ENCODE measurements at regions not wholly inside any gene's neighbourhood (a gene's known extent, or its start where the extent isn't known, plus 50 kb on each side); places are given as distances from the start of the nearest gene placed in this dataset.
"Not testable (repeated sequence)": the region's sequence is repeated elsewhere in the genome, so short reads cannot be mapped to it uniquely, and the experiment has no call there.

DNA sequence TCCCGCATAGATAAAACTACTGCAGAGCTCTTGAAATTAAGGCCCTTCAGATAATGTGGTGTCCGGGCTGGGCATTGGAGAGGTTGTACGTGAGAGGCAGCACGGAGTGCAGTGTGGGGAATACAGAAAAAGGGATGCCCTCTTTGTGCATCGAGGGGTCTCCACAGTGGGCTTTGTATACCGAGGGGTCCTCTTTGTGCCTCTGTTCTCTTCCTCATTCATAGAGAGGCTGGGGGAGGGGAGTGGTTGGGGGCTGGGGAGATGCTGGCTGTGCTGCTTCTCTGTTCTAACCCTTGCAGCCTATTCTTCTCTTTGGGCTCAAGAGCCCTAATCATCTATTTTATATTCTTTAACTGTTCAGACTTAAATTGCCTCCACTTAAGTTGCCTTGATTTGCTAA lies 74.3 kb upstream of the NDN start:
- no peak for DNase-seq (ENCODE audit: low spot score in 2 of 2)

DNA sequence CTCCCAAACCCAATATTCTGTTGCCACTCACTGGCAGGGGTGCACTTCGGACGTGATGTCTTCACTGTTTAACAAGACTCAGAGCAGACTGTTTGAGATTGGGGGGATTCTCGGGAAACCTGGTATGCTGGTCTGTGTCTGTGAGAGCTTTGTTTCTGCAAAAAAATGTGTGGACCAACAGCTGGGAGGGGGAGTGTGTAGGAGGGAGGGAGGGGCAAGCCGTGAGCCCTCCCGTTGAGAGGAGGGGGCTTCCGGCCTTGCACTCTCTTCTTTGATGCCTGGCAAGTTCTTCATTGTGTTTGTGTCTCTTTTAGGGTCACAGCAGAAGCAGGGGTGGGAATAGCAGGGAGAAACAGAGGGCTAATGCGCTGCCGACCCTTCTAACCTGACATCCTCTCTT lies 74.9 kb upstream of the NDN start:
- Histone ChIP-seq H3K27ac (no peak overlapping the region), H3K4me1 (no peaks in the 10 kb centered on the region), H3K9me3 (peaks cover 3 to 6% of the 10 kb centered on the region in 2 donors), H3K36me3 (no peaks in the 10 kb centered on the region), H3K4me3 (no peak overlapping the region), H3K27me3 (no peaks in the 10 kb centered on the region)
- intact Hi-C loops (cut with DNase I; ENCODE audit: low total_unique reads), result no loop called here
- TF ChIP-seq POLR2AphosphoS5 (IDR thresholded peaks at IDR 0.05) (no peak), POLR2A (IDR thresholded peaks at IDR 0.05) (no peak)
- TF ChIP-seq, protein P1, sequence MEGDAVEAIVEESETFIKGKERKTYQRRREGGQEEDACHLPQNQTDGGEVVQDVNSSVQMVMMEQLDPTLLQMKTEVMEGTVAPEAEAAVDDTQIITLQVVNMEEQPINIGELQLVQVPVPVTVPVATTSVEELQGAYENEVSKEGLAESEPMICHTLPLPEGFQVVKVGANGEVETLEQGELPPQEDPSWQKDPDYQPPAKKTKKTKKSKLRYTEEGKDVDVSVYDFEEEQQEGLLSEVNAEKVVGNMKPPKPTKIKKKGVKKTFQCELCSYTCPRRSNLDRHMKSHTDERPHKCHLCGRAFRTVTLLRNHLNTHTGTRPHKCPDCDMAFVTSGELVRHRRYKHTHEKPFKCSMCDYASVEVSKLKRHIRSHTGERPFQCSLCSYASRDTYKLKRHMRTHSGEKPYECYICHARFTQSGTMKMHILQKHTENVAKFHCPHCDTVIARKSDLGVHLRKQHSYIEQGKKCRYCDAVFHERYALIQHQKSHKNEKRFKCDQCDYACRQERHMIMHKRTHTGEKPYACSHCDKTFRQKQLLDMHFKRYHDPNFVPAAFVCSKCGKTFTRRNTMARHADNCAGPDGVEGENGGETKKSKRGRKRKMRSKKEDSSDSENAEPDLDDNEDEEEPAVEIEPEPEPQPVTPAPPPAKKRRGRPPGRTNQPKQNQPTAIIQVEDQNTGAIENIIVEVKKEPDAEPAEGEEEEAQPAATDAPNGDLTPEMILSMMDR (IDR thresholded peaks at IDR 0.05), result no peak
- no peak for DNase-seq (ENCODE audit: low spot score in 2 of 2)

More for the DNA sequence above, 74.3 kb upstream of the NDN start:
- H3K36me3 ChIP-seq, result no peaks in the 10 kb centered on the region
- H3K4me1 ChIP-seq, result no peaks in the 10 kb centered on the region
- no peak overlapping the region for H3K4me3 ChIP-seq
- H3K27ac ChIP-seq, result no peak overlapping the region
- H3K9me3 ChIP-seq, result peaks cover 0 to under 1% of the 10 kb centered on the region in 2 donors
- intact Hi-C loops (cut with DNase I; ENCODE audit: low total_unique reads), result no loop called here
- TF ChIP-seq POLR2A (IDR thresholded peaks at IDR 0.05) (no peak), POLR2AphosphoS5 (IDR thresholded peaks at IDR 0.05) (no peak)
- TF ChIP-seq, protein P1 (IDR thresholded peaks at IDR 0.05), result no peak
- H3K27me3 ChIP-seq, result no peaks in the 10 kb centered on the region

DNA sequence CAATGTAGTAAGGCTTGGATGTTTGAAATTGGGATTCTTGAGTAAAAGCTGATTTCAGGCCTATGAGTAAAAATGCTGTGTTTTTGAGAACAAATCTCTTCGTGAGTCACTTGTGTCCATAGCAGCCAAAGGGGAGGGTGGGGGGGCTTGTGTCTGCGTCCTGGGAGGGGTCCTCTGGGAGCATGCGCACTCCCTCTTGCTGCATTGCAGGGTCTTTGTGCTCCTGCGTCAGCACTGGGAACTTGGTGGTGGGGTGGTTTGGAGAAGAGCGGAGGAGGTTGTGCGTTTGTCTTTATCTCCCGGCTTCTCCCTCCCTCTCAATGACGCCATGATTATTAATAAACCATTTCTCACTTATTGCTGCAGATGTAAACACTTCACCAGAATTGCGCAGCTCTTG lies 75.9 kb upstream of the NDN start:
- intact Hi-C loops (cut with DNase I; ENCODE audit: low total_unique reads), result no loop called here
- Histone ChIP-seq H3K4me1 (no peaks in the 10 kb centered on the region), H3K27ac (no peak overlapping the region), H3K4me3 (no peak overlapping the region), H3K9me3 (peaks cover 3 to 12% of the 10 kb centered on the region in 2 donors), H3K27me3 (no peaks in the 10 kb centered on the region), H3K36me3 (no peaks in the 10 kb centered on the region)
- no peak for DNase-seq (ENCODE audit: low spot score in 2 of 2)
- TF ChIP-seq, protein P1 (IDR thresholded peaks at IDR 0.05), result no peak

DNA sequence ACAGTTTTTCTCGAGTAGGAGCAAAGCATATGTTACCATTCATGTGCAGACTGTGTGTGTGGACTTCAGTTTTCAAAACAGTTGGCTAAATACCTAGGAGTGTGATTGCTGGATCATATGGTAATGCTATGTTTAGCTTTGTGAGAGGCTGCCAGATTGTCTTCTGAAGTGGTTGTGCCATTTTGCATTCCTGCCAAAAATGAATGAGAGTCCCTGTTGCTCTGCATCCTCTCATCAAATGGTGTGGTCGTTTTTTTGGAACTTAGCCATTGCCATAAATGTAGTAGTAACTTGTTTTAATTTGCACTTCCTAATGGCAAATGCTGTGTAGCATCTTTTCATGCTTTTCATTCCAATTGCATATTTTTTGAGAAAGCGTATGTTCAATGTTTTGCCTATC lies 77.2 kb upstream of the NDN start:
- intact Hi-C loops (cut with DNase I; ENCODE audit: low total_unique reads), result no loop called here
- peaks cover 3 to 15% of the 10 kb centered on the region in 2 donors for H3K9me3 ChIP-seq
- TF ChIP-seq POLR2A (IDR thresholded peaks at IDR 0.05) (no peak), POLR2AphosphoS5 (IDR thresholded peaks at IDR 0.05) (no peak)
- TF ChIP-seq, protein P1 (IDR thresholded peaks at IDR 0.05), result no peak
- no peaks in the 10 kb centered on the region for H3K4me1 ChIP-seq
- H3K27me3 ChIP-seq, result no peaks in the 10 kb centered on the region
- H3K27ac ChIP-seq, result no peak overlapping the region
- no peak overlapping the region for H3K4me3 ChIP-seq
- no peaks in the 10 kb centered on the region for H3K36me3 ChIP-seq
- no peak for DNase-seq (ENCODE audit: low spot score in 2 of 2)

DNA sequence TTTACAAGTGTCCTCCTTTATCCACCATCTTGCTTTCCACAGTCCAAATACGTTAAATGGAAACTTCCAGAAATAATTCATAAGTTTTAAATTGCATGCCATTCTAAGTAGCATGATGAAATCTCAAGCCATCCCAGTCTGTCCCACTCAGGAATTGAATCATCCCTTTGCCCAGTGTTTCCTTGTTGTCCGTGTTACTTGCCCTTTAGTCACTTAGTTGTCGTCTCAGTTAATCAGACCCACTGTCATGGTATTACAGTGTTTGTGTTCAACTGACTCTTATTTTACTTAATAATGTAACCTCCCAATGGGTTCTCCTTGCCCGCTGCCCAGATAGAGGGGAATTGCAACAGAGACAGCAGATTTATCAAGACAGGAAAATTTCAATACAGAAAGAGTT lies 77.6 kb upstream of the NDN start:
- Histone ChIP-seq H3K4me1 (no peaks in the 10 kb centered on the region), H3K9me3 (peaks cover 3 to 17% of the 10 kb centered on the region in 2 donors), H3K27ac (no peak overlapping the region), H3K4me3 (no peak overlapping the region), H3K27me3 (no peaks in the 10 kb centered on the region), H3K36me3 (no peaks in the 10 kb centered on the region)
- intact Hi-C loops (cut with DNase I; ENCODE audit: low total_unique reads), result no loop called here
- TF ChIP-seq POLR2A (IDR thresholded peaks at IDR 0.05) (no peak), POLR2AphosphoS5 (IDR thresholded peaks at IDR 0.05) (no peak)
- TF ChIP-seq, protein P1 (IDR thresholded peaks at IDR 0.05), result no peak
- no peak for DNase-seq (ENCODE audit: low spot score in 2 of 2)

DNA sequence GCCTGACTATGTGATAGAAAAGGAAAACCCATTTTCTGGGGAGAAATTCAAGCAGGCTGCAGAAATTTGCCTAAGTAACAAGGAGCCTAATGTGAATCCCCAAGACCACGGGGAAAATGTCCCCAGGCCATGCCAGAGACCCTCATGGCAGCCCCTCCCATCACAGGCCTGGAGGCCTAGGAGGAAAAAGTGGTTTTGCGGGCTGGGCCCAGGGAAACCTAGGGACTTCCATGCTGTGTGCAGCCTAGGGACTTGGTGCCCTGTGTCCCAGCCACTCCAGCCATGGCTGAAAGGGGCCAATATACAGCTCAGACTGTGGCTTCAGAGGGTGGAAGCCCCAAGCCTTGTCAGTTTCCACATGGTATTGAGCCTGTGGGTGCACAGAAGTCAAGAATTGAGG lies 79.7 kb upstream of the NDN start:
- intact Hi-C loops (cut with DNase I; ENCODE audit: low total_unique reads); H3K4me3 ChIP-seq; H3K27me3 ChIP-seq; DNase-seq (ENCODE audit: low spot score in 2 of 2); H3K27ac ChIP-seq; H3K4me1 ChIP-seq; H3K36me3 ChIP-seq: not testable (repeated sequence)
- peaks cover 3 to 26% of the 10 kb centered on the region in 2 donors for H3K9me3 ChIP-seq

Measured in breast epithelium (tissue), 4 donors.